H1 (cell line): ENCODE measurements at regions not wholly inside any gene's neighbourhood (a gene's known extent, or its start where the extent isn't known, plus 50 kb on each side); places are given as distances from the start of the nearest gene placed in this dataset.

Experiments
- CTCF ChIA-PET: fragments of 300-600 bp; sonication (Branson Sonifier 250); formaldehyde crosslinking; loops from one replicate; lab custom pipeline; 2021; ENCODE audit not compliant: partially characterized antibody; lab: Charles Lee
- POLR2A ChIA-PET: fragments of 300-600 bp; sonication (Branson Sonifier 250); formaldehyde crosslinking; loops from one replicate; lab custom pipeline; 2021; ENCODE audit warnings: inconsistent platforms; ENCODE audit not compliant: partially characterized antibody; lab: Charles Lee
- DNase-seq, 2 experiments: peaks; one replicate each; pipeline versions ENCODE4 v3.0.0 to v3.0.0-alpha.2; 2010 to 2022; ENCODE audit warnings: low spot score in 2 of 2, low read depth in 1 of 2, mixed read lengths in 1 of 2
- FAIRE-seq: peaks from 2 replicates; lab custom pipeline; 2011; peaks lifted over from hg19 to GRCh38; lab: Jason Lieb, UNC
- H2AFZ ChIP-seq: 2 replicates; pipeline ENCODE4 v1.8.1; 2012; ENCODE audit warnings: low read length, inconsistent platforms
- H2AK5ac ChIP-seq: 2 replicates; pipeline ENCODE4 v1.6.1; 2013; ENCODE audit warnings: low read depth, low read length
- H2BK120ac ChIP-seq: replicated peaks from 2 replicates; pipeline ENCODE3; 2013; ENCODE audit warnings: low read depth, low read length, inconsistent platforms
- H2BK12ac ChIP-seq: 2 replicates; pipeline ENCODE4 v1.6.1; 2013; ENCODE audit warnings: low read depth, low read length
- H2BK15ac ChIP-seq: 2 replicates; pipeline ENCODE4 v1.6.1; 2013; ENCODE audit warnings: low read length
- H2BK20ac ChIP-seq: 2 replicates; pipeline ENCODE4 v1.6.1; 2013; ENCODE audit warnings: low read length
- H2BK5ac ChIP-seq: 2 replicates; pipeline ENCODE4 v1.6.1; 2013; ENCODE audit warnings: low read depth, low read length
- H3K14ac ChIP-seq: 2 replicates; pipeline ENCODE4 v1.6.1; 2013; ENCODE audit warnings: inconsistent platforms; ENCODE audit not compliant: insufficient read length
- H3K18ac ChIP-seq: 2 replicates; pipeline ENCODE4 v1.6.1; 2013; ENCODE audit warnings: low read length; ENCODE audit errors: extremely low read depth
- H3K23ac ChIP-seq: 2 replicates; pipeline ENCODE4 v1.6.1; 2013; ENCODE audit warnings: inconsistent platforms; ENCODE audit not compliant: insufficient read length
- H3K23me2 ChIP-seq: 2 replicates; pipeline ENCODE4 v1.6.1; 2013; ENCODE audit warnings: low read depth, low read length
- H3K27ac ChIP-seq: 2 replicates; pipeline ENCODE4 v1.6.1; 2011; ENCODE audit warnings: low read depth, low read length, inconsistent platforms
- H3K27me3 ChIP-seq, 4 experiments: replicated peaks in 1 of 4; 1 replicate in 1 of 4; 2 replicates in 3 of 4; pipeline versions ENCODE4 v1.6.1 to v1.8.1; 2011 to 2013; ENCODE audit warnings: low read length in 3 of 4, mild to moderate bottlenecking in 3 of 4, inconsistent platforms in 2 of 4, mixed read lengths in 2 of 4, moderate library complexity in 1 of 4; ENCODE audit not compliant: control insufficient read depth in 3 of 4, insufficient read depth in 3 of 4; ENCODE audit errors: extremely low read depth in 1 of 4
- H3K36me3 ChIP-seq, 4 experiments: 2 replicates each; pipeline versions ENCODE4 v1.6.1 to v1.8.1; 2011 to 2013; ENCODE audit warnings: mild to moderate bottlenecking in 4 of 4, low read length in 3 of 4, moderate library complexity in 2 of 4, control low read depth in 1 of 4, inconsistent platforms in 1 of 4; ENCODE audit not compliant: insufficient read depth in 4 of 4, control insufficient read depth in 2 of 4
- H3K4ac ChIP-seq: replicated peaks from 2 replicates; pipeline ENCODE3; 2013; ENCODE audit warnings: low read length, low read depth, mixed read lengths, inconsistent platforms; ENCODE audit not compliant: insufficient read length
- H3K4me1 ChIP-seq, 4 experiments: replicated peaks in 1 of 4; 1 replicate in 1 of 4; 2 replicates in 3 of 4; pipeline versions ENCODE4 v1.6.1 to v1.8.1; 2011 to 2013; ENCODE audit warnings: low read length in 3 of 4, inconsistent platforms in 2 of 4, mixed read lengths in 1 of 4; ENCODE audit not compliant: insufficient read depth in 4 of 4, control insufficient read depth in 3 of 4
- H3K4me2 ChIP-seq, 2 experiments: 2 replicates each; pipeline versions ENCODE4 v1.6.1 to v1.8.1; 2011 to 2013; ENCODE audit warnings: low read depth in 2 of 2, low read length in 2 of 2, control low read depth in 1 of 2, inconsistent platforms in 1 of 2, mild to moderate bottlenecking in 1 of 2; ENCODE audit not compliant: insufficient read depth in 1 of 2
- H3K4me3 ChIP-seq, 4 experiments: fragments of 200-600, 300-600 bp in 1 of 4; sonication (generic), shearing (Covaris generic), sonication (Bioruptor Twin) in 1 of 4; 2 replicates each; pipeline versions ENCODE4 v1.5.1 to v1.8.1; 2011 to 2016; ENCODE audit warnings: low read length in 4 of 4, low read depth in 3 of 4, control low read depth in 2 of 4, inconsistent platforms in 2 of 4, mild to moderate bottlenecking in 2 of 4, mixed read lengths in 1 of 4, moderate library complexity in 1 of 4; ENCODE audit not compliant: insufficient read depth in 2 of 4; ENCODE audit errors: extremely low read depth in 1 of 4
- H3K56ac ChIP-seq: replicated peaks from 2 replicates; pipeline ENCODE3; 2013; ENCODE audit warnings: low read depth, mild to moderate bottlenecking, mixed read lengths, low read length, inconsistent platforms; ENCODE audit not compliant: insufficient read length
- H3K79me1 ChIP-seq: 2 replicates; pipeline ENCODE4 v1.6.1; 2013; ENCODE audit warnings: low read depth, low read length, control low read depth
- H3K79me2 ChIP-seq, 2 experiments: 2 replicates each; pipeline versions ENCODE4 v1.6.1 to v1.8.1; 2012 to 2013; ENCODE audit warnings: low read length in 2 of 2, mild to moderate bottlenecking in 2 of 2, inconsistent platforms in 1 of 2; ENCODE audit not compliant: insufficient read depth in 2 of 2, control insufficient read depth in 1 of 2
- H3K9ac ChIP-seq, 4 experiments: replicated peaks in 1 of 4; 1 replicate in 1 of 4; 2 replicates in 3 of 4; pipeline versions ENCODE4 v1.6.1 to v1.8.1; 2011 to 2013; ENCODE audit warnings: low read depth in 3 of 4, low read length in 3 of 4, control low read depth in 2 of 4, mild to moderate bottlenecking in 2 of 4, moderate library complexity in 2 of 4, inconsistent platforms in 1 of 4; ENCODE audit errors: extremely low read depth in 1 of 4
- H3K9me3 ChIP-seq, 2 experiments: 2 replicates each; pipeline versions ENCODE4 v1.6.1 to v1.8.1; 2012 to 2013; ENCODE audit warnings: mild to moderate bottlenecking in 2 of 2, moderate library complexity in 2 of 2, control low read depth in 1 of 2, inconsistent platforms in 1 of 2, low read depth in 1 of 2, low read length in 1 of 2, mixed read lengths in 1 of 2; ENCODE audit not compliant: insufficient read depth in 2 of 2
- H4K20me1 ChIP-seq, 2 experiments: replicated peaks in 1 of 2; 2 replicates each; pipeline versions ENCODE3 to v1.8.1; 2011 to 2013; ENCODE audit warnings: inconsistent platforms in 2 of 2, low read length in 2 of 2, mild to moderate bottlenecking in 1 of 2; ENCODE audit not compliant: insufficient read depth in 2 of 2, control insufficient read depth in 1 of 2
- H4K5ac ChIP-seq: 2 replicates; pipeline ENCODE4 v1.6.1; 2013; ENCODE audit warnings: low read length, low read depth, mixed read lengths, inconsistent platforms; ENCODE audit not compliant: insufficient read length
- H4K8ac ChIP-seq: 2 replicates; pipeline ENCODE4 v1.8.0; 2013; ENCODE audit warnings: mild to moderate bottlenecking, moderate library complexity, low read length, inconsistent platforms; ENCODE audit not compliant: insufficient read depth; ENCODE audit errors: extremely low read depth
- H4K91ac ChIP-seq: replicated peaks from 2 replicates; pipeline ENCODE3; 2013; ENCODE audit warnings: low read length, mixed read lengths, inconsistent platforms; ENCODE audit not compliant: insufficient read length
- ASH2L ChIP-seq: fragments of 200-600, 300-600 bp; sonication (generic); IDR thresholded peaks from one replicate; pipeline ENCODE4 v1.7.1; 2017; ENCODE audit warnings: low read length
- CEBPB ChIP-seq: IDR thresholded peaks from 2 replicates; pipeline ENCODE4 v1.6.1; 2012; ENCODE audit warnings: low read depth, low read length
- CHD2 ChIP-seq: IDR thresholded peaks from 2 replicates; pipeline ENCODE4 v1.6.1; 2012; ENCODE audit warnings: low read length, improper control_type of control experiment
- EP300 ChIP-seq, 2 experiments: IDR thresholded peaks; 1 replicate in 1 of 2; 2 replicates in 1 of 2; pipeline ENCODE4 v1.6.1; 2011 to 2012; ENCODE audit warnings: low read depth in 2 of 2, low read length in 2 of 2, mild to moderate bottlenecking in 2 of 2, borderline replicate concordance in 1 of 2, inconsistent platforms in 1 of 2, moderate library complexity in 1 of 2
- GTF2F1 ChIP-seq: IDR thresholded peaks from 2 replicates; pipeline ENCODE4 v1.6.1; 2012; ENCODE audit warnings: low read depth, low read length, improper control_type of control experiment, borderline replicate concordance
- KDM1A ChIP-seq: fragments of 200-600, 300-600 bp; sonication (generic); IDR thresholded peaks from 2 replicates; pipeline ENCODE4 v1.7.1; 2016; ENCODE audit warnings: mild to moderate bottlenecking, low read length, borderline replicate concordance
- POLR2AphosphoS5 ChIP-seq: IDR thresholded peaks from 2 replicates; pipeline ENCODE4 v1.6.1; 2011; ENCODE audit warnings: low read depth, low read length
- RBBP5 ChIP-seq: IDR thresholded peaks from 2 replicates; pipeline ENCODE4 v1.7.1; 2012; ENCODE audit warnings: low read depth, mild to moderate bottlenecking, inconsistent platforms, low read length, moderate library complexity, borderline replicate concordance
- RXRA ChIP-seq: IDR thresholded peaks from 2 replicates; pipeline ENCODE4 v1.6.1; 2011; ENCODE audit warnings: low read depth, mild to moderate bottlenecking, low read length, moderate library complexity; ENCODE audit not compliant: insufficient read depth
- SIN3A ChIP-seq, 2 experiments: IDR thresholded peaks in 1 of 2; conservative IDR thresholded peaks in 1 of 2; 2 replicates each; pipeline ENCODE4 v1.6.1; 2011 to 2012; ENCODE audit warnings: low read length in 2 of 2, improper control_type of control experiment in 1 of 2, low read depth in 1 of 2, mild to moderate bottlenecking in 1 of 2
- SP2 ChIP-seq: IDR thresholded peaks from 2 replicates; pipeline ENCODE4 v1.6.1; 2012; ENCODE audit warnings: mild to moderate bottlenecking, low read length, inconsistent platforms
- SP4 ChIP-seq: IDR thresholded peaks from 2 replicates; pipeline ENCODE4 v1.6.1; 2012; ENCODE audit warnings: low read length, inconsistent platforms
- YY1 ChIP-seq: IDR thresholded peaks from 2 replicates; pipeline ENCODE4 v1.6.1; 2011; ENCODE audit warnings: low read depth, mild to moderate bottlenecking, low read length
- WGBS, 2 experiments: shearing (Covaris generic) in 1 of 2; methylation state at CpG; one replicate each; pipeline versions ENCODE4 v1.1.6 to v1.1.7; 2013 to 2015; ENCODE audit warnings: low lambda C conversion rate in 2 of 2, mixed read lengths in 2 of 2, inconsistent platforms in 1 of 2, low coverage in 1 of 2, missing lambda C conversion rate in 1 of 2; ENCODE audit not compliant: insufficient replicate concordance in 2 of 2, insufficient coverage in 1 of 2, insufficient read length in 1 of 2; ENCODE audit errors: extremely low coverage in 1 of 2, missing lambda C conversion rate in 1 of 2; 5-methylcytosine and 5-hydroxymethylcytosine counted together
- TF ChIP-seq, protein P1 (sequence below): IDR thresholded peaks from 2 replicates; pipeline ENCODE4 v1.6.1; 2011; ENCODE audit warnings: low read length, improper control_type of control experiment
- TF ChIP-seq, protein P2 (sequence below): IDR thresholded peaks from 2 replicates; pipeline ENCODE4 v1.6.1; 2012; ENCODE audit warnings: inconsistent platforms

DNA sequence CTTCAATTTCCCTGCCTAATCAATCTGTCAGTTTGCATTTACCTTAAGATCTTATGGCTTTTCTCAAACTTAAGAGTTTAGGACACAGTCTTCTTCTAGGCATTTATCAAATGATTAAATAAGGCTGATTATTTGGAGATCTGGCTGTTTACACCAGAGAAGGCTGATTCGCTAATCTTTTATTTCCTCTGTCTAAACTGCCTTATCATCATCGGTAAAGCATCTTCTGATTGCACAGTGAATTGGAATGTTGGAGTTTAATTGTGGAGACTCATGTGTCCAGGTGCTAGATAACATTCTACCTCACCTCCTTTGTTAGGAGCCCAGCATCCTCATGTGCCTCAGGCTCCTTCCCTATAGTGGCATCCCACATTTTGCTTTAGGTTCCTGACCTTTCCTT is 100.3 kb upstream of the DDIT4L start:
- no peak overlapping the region for H4K91ac ChIP-seq
- no peak overlapping the region for H3K4ac ChIP-seq
- no peak for DNase-seq
- H3K9ac ChIP-seq, result no peak overlapping the region
- H3K23ac ChIP-seq, result no peak overlapping the region
- no peak overlapping the region for H3K18ac ChIP-seq
- no peaks in the 10 kb centered on the region for H3K79me2 ChIP-seq
- no peak overlapping the region for H2BK15ac ChIP-seq
- no peak overlapping the region for H2BK20ac ChIP-seq
- H4K20me1 ChIP-seq, result no peaks in the 10 kb centered on the region
- no peak overlapping the region for H4K5ac ChIP-seq
- peaks cover 0 to 4% (median 1%) of the 10 kb centered on the region in 4 experiments; a peak in 2 of 7 replicates for H3K4me1 ChIP-seq
- no peak overlapping the region for H3K56ac ChIP-seq
- ChIA-PET CTCF (no interaction called here), POLR2A (no interaction called here)
- H3K4me3 ChIP-seq, result no peak overlapping the region
- no peak for FAIRE-seq
- H3K14ac ChIP-seq, result no peak overlapping the region
- H3K79me1 ChIP-seq, result no peaks in the 10 kb centered on the region
- no peak overlapping the region for H3K4me2 ChIP-seq
- no peak overlapping the region for H2BK12ac ChIP-seq
- H2BK120ac ChIP-seq, result no peak overlapping the region
- no peak overlapping the region for H3K27ac ChIP-seq
- no peak overlapping the region for H4K8ac ChIP-seq
- no peaks in the 10 kb centered on the region; the same call in 1 of the 2 replicates for H3K23me2 ChIP-seq
- WGBS, 2 experiments, result 97% methylated on average over 2 of the region's 2 CpGs; no CpG with 5 or more reads in 1 of the 2 experiments
- H3K9me3 ChIP-seq, result no peaks in the 10 kb centered on the region
- H3K36me3 ChIP-seq, result no peaks in the 10 kb centered on the region
- H2AFZ ChIP-seq, result no peak overlapping the region
- H2AK5ac ChIP-seq, result no peak overlapping the region
- no peaks in the 10 kb centered on the region for H3K27me3 ChIP-seq
- no peak overlapping the region for H2BK5ac ChIP-seq
- TF ChIP-seq SP4, result no peak
- TF ChIP-seq RBBP5, result no peak
- TF ChIP-seq ASH2L, result no peak
- no peak for TF ChIP-seq GTF2F1
- TF ChIP-seq KDM1A, result no peak
- TF ChIP-seq RXRA, result no peak
- no peak for TF ChIP-seq CHD2
- no peak for TF ChIP-seq EP300 (IDR thresholded peaks at IDR 0.05; ENCODE audit: borderline replicate concordance in 1 of 2, low read depth in 2 of 2, low read length in 2 of 2)
- TF ChIP-seq SP2, result no peak
- TF ChIP-seq POLR2AphosphoS5, result no peak
- no peak for TF ChIP-seq YY1
- no peak for TF ChIP-seq CEBPB
- TF ChIP-seq, protein P1, sequence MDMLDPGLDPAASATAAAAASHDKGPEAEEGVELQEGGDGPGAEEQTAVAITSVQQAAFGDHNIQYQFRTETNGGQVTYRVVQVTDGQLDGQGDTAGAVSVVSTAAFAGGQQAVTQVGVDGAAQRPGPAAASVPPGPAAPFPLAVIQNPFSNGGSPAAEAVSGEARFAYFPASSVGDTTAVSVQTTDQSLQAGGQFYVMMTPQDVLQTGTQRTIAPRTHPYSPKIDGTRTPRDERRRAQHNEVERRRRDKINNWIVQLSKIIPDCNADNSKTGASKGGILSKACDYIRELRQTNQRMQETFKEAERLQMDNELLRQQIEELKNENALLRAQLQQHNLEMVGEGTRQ, result no peak
- TF ChIP-seq, protein P2, sequence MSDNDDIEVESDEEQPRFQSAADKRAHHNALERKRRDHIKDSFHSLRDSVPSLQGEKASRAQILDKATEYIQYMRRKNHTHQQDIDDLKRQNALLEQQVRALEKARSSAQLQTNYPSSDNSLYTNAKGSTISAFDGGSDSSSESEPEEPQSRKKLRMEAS, result no peak
- TF ChIP-seq SIN3A (conservative IDR thresholded peaks at IDR 0.05 in 1 of 2, IDR thresholded peaks at IDR 0.05 in 1 of 2; ENCODE audit: low read depth in 1 of 2, low read length in 2 of 2), result no peak
